H1 (cell line): ENCODE measurements at regions not wholly inside any gene's neighbourhood (a gene's known extent, or its start where the extent isn't known, plus 50 kb on each side); places are given as distances from the start of the nearest gene placed in this dataset.

Experiments
- TF ChIP-seq, protein P1 (sequence below): IDR thresholded peaks from 2 replicates; pipeline ENCODE4 v1.6.1; 2012; ENCODE audit warnings: low read length, inconsistent platforms

DNA sequence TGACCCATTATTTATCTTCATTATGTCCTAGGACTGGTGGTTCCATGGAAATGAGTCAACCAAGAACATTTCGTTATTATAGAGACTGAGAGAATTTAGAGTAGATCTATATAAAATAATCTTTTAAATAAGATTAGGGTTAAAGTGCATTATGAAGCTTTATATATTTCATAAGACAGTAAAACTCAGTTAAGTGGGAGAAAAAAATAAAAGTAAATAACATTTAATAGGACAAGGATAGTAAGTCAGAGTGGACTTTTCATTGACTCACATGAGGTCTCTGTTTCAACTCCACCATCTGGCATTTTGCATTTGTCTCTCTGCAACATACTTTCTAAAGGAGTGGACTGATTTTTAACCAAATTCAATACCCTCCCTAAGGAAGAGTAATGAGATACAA lies 125.3 kb upstream of the CCDC68 start (continued):
- TF ChIP-seq, protein P1, sequence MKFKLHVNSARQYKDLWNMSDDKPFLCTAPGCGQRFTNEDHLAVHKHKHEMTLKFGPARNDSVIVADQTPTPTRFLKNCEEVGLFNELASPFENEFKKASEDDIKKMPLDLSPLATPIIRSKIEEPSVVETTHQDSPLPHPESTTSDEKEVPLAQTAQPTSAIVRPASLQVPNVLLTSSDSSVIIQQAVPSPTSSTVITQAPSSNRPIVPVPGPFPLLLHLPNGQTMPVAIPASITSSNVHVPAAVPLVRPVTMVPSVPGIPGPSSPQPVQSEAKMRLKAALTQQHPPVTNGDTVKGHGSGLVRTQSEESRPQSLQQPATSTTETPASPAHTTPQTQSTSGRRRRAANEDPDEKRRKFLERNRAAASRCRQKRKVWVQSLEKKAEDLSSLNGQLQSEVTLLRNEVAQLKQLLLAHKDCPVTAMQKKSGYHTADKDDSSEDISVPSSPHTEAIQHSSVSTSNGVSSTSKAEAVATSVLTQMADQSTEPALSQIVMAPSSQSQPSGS: no peak
